GM10248 (cell line): ENCODE measurements at regions not wholly inside any gene's neighbourhood (a gene's known extent, or its start where the extent isn't known, plus 50 kb on each side); places are given as distances from the start of the nearest gene placed in this dataset.
"Not testable (repeated sequence)": the region's sequence is repeated elsewhere in the genome, so short reads cannot be mapped to it uniquely, and the experiment has no call there.

Experiments
- CTCF ChIA-PET: fragments of 300-600 bp; sonication (Branson Sonifier 250); formaldehyde crosslinking; extraction: SDS; loops from one replicate; lab custom pipeline; 2021; ENCODE audit warnings: antibody characterized with exemption; lab: Yijun Ruan, JAX
- POLR2A ChIA-PET: fragments of 350-650 bp; sonication (Branson Sonifier 250); formaldehyde crosslinking; extraction: SDS; loops from one replicate; lab custom pipeline; 2020; ENCODE audit warnings: antibody characterized with exemption; lab: Yijun Ruan, JAX
- DNase-seq: peaks from one replicate; pipeline ENCODE4 v3.0.0; 2012; ENCODE audit errors: extremely low spot score
- CTCF ChIP-seq: IDR thresholded peaks from 2 replicates; pipeline ENCODE4 v1.5.1; 2012; ENCODE audit warnings: mild to moderate bottlenecking, low read depth; ENCODE audit errors: extremely low read depth, missing control alignments, control extremely low read depth

DNA sequence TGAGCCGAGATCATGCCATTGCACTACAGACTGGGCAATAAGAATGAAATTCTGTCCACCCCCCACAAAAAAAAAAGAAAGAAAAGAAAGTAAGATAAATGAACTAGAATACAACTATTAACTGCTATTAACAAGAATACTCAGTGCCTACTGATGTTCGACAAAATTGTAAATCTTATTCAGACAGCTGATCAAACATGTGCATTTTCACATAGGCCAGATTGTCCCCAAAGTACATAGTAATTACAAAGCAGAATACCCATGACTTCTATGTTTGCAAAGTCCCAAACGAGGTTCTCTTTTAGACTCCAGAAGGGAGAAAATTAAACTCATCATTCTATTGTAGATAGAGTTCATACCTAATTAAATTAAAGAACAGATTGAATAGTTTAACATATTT is 113.4 kb downstream of the UFM1 start:
- DNase-seq = no peak
- POLR2A ChIA-PET = no interaction called here
- CTCF ChIA-PET = no interaction called here
- no peak for TF ChIP-seq CTCF

- CTCF ChIA-PET, POLR2A ChIA-PET, DNase-seq: not testable (repeated sequence)
These were observed 122.8 kb downstream of the UFM1 start for GRCh38 chr13:38472411-38472810.

GRCh38 chr13:38473305-38473704 is 123.7 kb downstream of the UFM1 start:
- DNase-seq = no peak
- ChIA-PET CTCF (no interaction called here), POLR2A (no interaction called here)
- no peak for TF ChIP-seq CTCF

- DNase-seq = no peak
- TF ChIP-seq CTCF = no peak
- ChIA-PET CTCF (no interaction called here), POLR2A (no interaction called here)
These were observed 128.0 kb downstream of the UFM1 start for GRCh38 chr13:38477676-38478075.

GRCh38 chr13:38483623-38484022 is 134.0 kb downstream of the UFM1 start:
- DNase-seq = no peak
- no peak for TF ChIP-seq CTCF
- ChIA-PET CTCF (interaction anchor here (1.4 to 2.0 kb wide), 2 partner anchors 12 to 14 kb away, joined by 4 to 10 read pairs; no protein-coding TSS in a partner anchor), POLR2A (no interaction called here)

DNA sequence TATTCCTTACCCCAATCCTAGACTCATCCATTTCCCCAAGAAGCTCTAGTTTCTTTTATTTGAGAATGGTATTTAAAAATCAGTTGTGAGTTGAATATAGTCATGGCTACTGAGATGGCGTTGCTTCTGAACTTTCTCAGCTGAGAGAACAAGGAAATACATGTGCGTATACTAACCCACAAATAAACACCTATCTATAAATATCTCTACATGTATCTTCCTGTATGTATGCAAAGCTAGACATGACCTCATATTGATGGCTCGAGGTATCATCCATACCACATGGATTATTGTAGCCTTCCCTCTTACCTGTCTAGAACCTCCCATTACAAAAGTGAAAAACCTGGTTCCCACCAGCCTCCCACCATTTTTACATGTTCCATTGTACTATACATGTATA is 141.0 kb downstream of the UFM1 start:
- POLR2A ChIA-PET = no interaction called here
- no peak for TF ChIP-seq CTCF
- DNase-seq = no peak
- CTCF ChIA-PET = no interaction called here

GRCh38 chr13:38494445-38494844 is 144.8 kb downstream of the UFM1 start:
- no peak for DNase-seq
- ChIA-PET POLR2A (no interaction called here), CTCF (interaction anchor here (2.7 kb wide), 1 partner anchor 11 kb away, joined by 10 read pairs; no protein-coding TSS in a partner anchor)
- TF ChIP-seq CTCF = no peak
